HG03439 (cell line): ENCODE measurements at regions not wholly inside any gene's neighbourhood (a gene's known extent, or its start where the extent isn't known, plus 50 kb on each side); places are given as distances from the start of the nearest gene placed in this dataset.
"Not testable (repeated sequence)": the region's sequence is repeated elsewhere in the genome, so short reads cannot be mapped to it uniquely, and the experiment has no call there.

ENCODE experiments used
- ATAC-seq: cut with Tn5 transposase; IDR thresholded peaks from one replicate; pipeline ENCODE4 v1.9.1; 2021; ENCODE audit warnings: mild to moderate bottlenecking, moderate library complexity; ENCODE audit not compliant: unreplicated experiment

GRCh38 chr18:11468617-11469016 lies 140.8 kb upstream of the SLC35G4 start:
- no peak for ATAC-seq

- no peak for ATAC-seq
Measured at GRCh38 chr18:11468120-11468519, 141.3 kb upstream of the SLC35G4 start.

GRCh38 chr18:11467611-11468010 lies 141.8 kb upstream of the SLC35G4 start:
- no peak for ATAC-seq

GRCh38 chr18:11464129-11464528 lies 145.3 kb upstream of the SLC35G4 start:
- no peak for ATAC-seq

GRCh38 chr18:11458447-11458846 lies 150.9 kb upstream of the SLC35G4 start:
- ATAC-seq = no peak

GRCh38 chr18:11457853-11458252 lies 151.5 kb upstream of the SLC35G4 start:
- ATAC-seq = not testable (repeated sequence)

GRCh38 chr18:11454040-11454439 lies 155.4 kb upstream of the SLC35G4 start:
- ATAC-seq = no peak

- ATAC-seq = not testable (repeated sequence)
Measured at GRCh38 chr18:11444169-11444568, 165.2 kb upstream of the SLC35G4 start.

GRCh38 chr18:11437046-11437445 lies 172.3 kb upstream of the SLC35G4 start:
- no peak for ATAC-seq

GRCh38 chr18:11432360-11432811 lies 177.0 kb upstream of the SLC35G4 start:
- no peak for ATAC-seq

GRCh38 chr18:11429876-11430275 lies 179.5 kb upstream of the SLC35G4 start:
- no peak for ATAC-seq

GRCh38 chr18:11425211-11425610 lies 184.2 kb upstream of the SLC35G4 start:
- ATAC-seq = no peak

GRCh38 chr18:11419338-11419737 lies 190.1 kb upstream of the SLC35G4 start:
- ATAC-seq = no peak

GRCh38 chr18:11412811-11413210 lies 196.6 kb upstream of the SLC35G4 start:
- no peak for ATAC-seq

GRCh38 chr18:11411048-11411447 lies 198.3 kb upstream of the SLC35G4 start:
- ATAC-seq = no peak

- ATAC-seq = no peak
Measured at GRCh38 chr18:11408555-11409065, 200.8 kb upstream of the SLC35G4 start.

GRCh38 chr18:11407940-11408339 lies 201.5 kb upstream of the SLC35G4 start:
- ATAC-seq = no peak

GRCh38 chr18:11405804-11406203 lies 203.6 kb upstream of the SLC35G4 start:
- no peak for ATAC-seq

GRCh38 chr18:11400703-11401102 lies 208.7 kb upstream of the SLC35G4 start:
- no peak for ATAC-seq

GRCh38 chr18:11398625-11399024 lies 210.8 kb upstream of the SLC35G4 start:
- no peak for ATAC-seq

- ATAC-seq = no peak
Measured at GRCh38 chr18:11392980-11393885, 216.2 kb upstream of the SLC35G4 start.

- no peak for ATAC-seq
Measured at GRCh38 chr18:11392292-11392691, 217.1 kb upstream of the SLC35G4 start.
